GM18517 (cell line): ENCODE measurements at regions not wholly inside any gene's neighbourhood (a gene's known extent, or its start where the extent isn't known, plus 50 kb on each side); places are given as distances from the start of the nearest gene placed in this dataset.
"Not testable (repeated sequence)": the region's sequence is repeated elsewhere in the genome, so short reads cannot be mapped to it uniquely, and the experiment has no call there.

Source experiments
- ATAC-seq: cut with Tn5 transposase; IDR thresholded peaks from one replicate; pipeline ENCODE4 v1.9.1; 2021; ENCODE audit warnings: mild to moderate bottlenecking, moderate library complexity; ENCODE audit not compliant: unreplicated experiment

- ATAC-seq, result no peak
Measured at GRCh38 chr2:48043131-48043700, 136.9 kb upstream of the FBXO11 start.

DNA sequence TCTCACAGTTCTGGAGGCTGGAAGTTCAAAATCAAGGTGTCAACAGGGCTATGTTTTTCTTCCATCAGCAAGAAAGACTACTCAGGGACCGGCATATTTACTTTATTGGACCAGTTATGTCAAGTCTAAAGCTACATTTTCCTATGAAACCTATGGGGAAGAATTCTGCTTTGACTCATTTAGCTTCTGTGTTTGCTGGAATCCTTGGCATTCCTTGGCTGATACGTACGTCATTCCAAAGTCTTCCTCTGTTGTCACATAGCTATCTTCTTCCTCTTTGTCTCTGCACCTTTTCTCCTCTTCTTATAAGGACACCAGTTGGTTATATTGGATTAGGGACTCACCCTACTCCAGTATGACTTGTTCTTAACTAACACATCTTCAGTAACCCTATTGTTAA, 137.4 kb upstream of the FBXO11 start:
- ATAC-seq, result no peak

DNA sequence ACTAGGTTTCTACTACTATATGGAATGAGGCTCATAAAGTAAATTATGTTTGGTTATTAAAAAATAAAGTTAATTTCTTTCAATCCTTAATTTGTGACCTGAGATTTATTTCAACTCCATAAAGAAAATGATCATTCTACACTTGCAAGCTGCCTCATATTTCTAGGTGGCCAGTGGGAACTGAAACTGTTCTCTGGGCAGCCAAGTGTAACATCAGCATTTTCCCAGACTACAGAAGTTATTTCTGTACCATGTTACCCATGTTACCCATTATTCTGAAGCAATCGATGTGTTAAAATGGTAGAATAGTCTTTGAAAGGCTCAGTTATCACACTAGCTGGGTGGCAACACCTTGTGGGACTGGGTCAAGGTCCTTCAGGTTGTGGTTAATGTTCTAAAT, 139.3 kb upstream of the FBXO11 start:
- ATAC-seq, result no peak

GRCh38 chr2:48048476-48049171, 142.3 kb upstream of the FBXO11 start:
- ATAC-seq, result no peak

- ATAC-seq, result no peak
Measured at GRCh38 chr2:48049371-48049770, 143.1 kb upstream of the FBXO11 start.

DNA sequence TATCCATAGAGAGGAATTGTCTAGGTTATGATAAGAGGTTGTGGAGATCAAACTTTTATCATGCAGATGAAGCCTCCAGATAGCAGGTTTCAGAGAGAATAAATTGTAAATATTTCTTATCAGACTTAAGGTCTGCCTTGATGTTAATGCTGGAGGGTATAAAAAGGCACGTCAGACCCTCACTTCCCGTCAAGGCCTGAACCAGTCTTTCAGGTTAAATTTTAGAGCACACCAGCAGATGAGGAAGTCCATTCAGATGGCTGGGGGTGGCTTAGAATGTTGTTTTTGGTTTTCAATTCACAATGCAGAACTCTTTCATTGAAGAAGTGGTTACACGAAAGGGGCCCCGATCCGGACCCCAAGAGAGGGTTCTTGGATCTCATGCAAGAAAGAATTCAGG, 144.4 kb upstream of the FBXO11 start:
- ATAC-seq, result no peak

DNA sequence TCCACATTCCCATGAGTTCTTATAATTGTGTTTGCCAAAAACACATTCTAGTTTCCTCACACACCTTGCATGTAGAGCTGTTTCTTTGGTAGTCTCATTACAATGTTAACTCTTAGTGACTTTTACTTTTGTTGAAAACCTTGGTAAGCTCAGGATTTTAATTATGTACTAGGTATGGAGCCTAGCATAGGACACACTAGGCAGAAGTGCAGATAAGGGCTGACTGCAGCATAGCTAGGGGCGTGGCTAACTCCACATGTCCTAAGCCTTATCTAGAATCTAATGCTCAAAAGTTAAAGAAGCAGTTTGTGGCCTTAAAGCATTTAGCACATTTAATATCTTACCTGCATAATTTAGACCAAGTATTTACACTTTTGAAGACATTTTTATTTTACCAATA, 153.7 kb upstream of the FBXO11 start:
- no peak for ATAC-seq

- ATAC-seq, result not testable (repeated sequence)
Measured at GRCh38 chr2:48061656-48062055, 155.4 kb upstream of the FBXO11 start.

DNA sequence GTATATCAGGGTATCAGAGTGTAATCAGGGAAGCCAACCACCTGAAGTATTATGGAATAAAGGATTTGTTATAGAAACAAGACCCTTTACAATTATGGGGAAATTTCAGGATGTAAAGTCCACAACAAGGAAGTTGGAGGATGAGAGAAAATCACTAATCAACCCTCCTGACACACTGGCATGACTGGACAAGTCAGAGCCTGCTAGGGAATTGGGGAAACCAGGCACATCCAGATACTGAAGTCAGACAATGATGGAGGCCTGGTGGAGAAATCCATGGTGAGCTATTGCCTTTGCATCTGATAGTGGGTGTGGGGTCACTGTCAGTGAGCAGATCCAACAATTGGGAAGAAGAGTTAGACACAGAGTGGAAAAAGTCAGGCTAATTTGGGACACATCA, 158.8 kb upstream of the FBXO11 start:
- no peak for ATAC-seq

DNA sequence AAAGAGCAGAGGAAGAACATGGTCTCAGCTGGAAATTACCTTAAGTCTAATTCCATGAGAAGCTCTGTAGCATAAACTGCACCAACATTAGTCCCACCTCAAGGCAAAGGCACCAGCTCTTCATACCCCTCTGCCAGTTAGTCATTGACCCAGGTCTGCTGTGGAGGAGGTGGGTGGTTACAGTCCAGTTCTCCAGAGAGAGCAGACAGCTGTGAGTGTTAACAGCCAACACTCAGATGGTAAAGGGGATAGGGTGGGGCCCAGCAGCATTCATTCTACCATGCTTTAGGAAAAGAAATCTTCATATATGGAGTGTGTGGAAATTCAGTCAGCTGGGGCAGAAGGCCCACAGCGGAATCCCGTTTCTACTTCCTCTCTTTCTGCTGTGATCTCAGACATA, 159.7 kb upstream of the FBXO11 start:
- no peak for ATAC-seq

- no peak for ATAC-seq
Measured at GRCh38 chr2:48069769-48070168, 163.5 kb upstream of the FBXO11 start.

- no peak for ATAC-seq
Measured at GRCh38 chr2:48070415-48070814, 164.1 kb upstream of the FBXO11 start.

DNA sequence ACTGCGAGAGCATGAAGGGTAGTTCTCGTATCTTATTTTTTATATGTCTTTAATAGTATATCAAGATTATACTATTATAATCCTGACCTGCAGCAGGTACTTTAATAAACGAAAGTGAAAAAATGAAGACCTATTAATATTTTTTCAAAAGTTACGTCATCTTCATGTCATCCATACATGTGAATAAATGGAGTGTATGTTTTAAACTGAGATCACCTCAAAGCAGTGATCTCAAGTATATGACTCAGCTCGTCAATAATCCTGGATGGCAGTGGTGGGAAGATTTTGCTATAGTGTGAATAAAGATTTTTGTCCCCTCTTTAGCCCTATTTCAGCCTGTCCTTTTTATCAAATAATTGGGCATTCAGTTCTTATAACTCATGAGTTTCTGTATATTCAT, 166.3 kb upstream of the FBXO11 start:
- no peak for ATAC-seq

DNA sequence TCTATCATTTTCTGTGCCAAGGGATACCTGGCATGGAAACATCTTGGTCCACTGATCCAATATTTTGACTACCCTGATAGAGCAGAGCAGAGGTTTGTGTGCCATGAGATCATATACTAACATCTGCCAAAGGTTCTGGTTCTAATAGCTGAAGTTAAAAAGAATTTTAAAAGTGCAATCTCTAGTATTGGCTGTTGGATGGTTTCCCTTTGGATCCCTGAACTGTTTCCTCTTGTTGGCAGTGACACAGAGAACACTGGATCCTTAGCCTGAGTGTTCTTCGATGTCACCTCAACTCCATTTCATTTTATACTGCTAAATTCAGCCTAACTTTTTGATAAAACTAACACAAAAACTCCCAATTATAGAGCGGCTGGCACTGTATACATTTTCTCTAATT, 169.3 kb upstream of the FBXO11 start:
- ATAC-seq, result no peak

DNA sequence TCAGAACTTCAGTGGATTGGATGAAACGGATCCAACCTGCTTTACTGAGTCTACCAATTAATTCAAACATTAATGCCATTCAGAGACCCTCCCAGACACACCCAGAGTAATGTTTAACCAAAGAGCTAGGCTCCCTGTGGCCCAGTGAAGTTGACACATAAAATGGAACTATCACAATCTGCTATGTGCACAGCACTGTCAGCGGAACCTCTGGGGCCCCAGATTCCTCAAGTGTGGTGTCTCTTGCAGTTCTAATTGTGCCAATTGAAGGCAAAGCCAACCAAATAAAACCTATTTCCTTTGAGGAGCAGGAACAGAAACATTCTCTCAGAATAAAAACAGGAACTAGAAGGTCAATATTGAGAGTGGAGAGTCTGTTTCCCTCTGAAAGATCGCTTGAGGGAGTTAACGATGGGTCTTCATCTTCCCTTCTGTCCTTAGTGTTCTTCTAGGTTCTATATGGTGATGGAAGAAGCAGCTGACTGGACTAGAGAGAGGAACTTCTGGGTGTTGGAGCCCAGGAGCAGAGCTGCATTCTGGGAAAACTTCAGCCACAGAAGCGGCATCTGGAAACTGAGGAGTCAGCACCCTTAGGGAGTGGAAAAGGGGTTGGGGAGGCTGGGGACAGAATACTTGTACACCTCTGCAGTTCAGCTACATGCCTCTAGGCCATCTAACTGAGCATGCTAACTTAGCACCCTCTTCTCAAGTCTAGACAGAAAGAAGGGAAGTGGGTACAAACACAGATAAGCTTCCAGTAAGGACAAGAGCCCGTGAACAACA, 174.4 kb upstream of the FBXO11 start:
- no peak for ATAC-seq

- ATAC-seq, result no peak
Measured at GRCh38 chr2:48081317-48081628, 175.0 kb upstream of the FBXO11 start.

DNA sequence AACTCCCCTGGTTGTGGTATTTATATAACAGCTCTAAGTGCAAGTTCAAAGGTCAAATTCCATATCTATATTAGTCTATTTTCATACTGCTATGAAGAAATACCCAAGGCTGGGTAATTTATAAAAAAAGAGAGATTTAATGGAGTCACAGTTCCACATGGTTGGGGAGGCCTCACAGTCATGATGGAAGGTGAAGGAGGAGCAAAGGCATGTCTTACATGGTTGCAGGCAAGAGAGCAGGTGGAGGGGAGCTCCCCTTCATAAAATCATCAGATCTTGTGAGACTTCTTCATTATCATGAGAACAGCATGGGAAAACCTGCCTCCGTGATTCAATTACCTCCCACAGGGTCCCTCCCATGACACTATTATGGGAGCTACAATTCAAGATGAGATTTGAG, 179.6 kb upstream of the FBXO11 start:
- no peak for ATAC-seq

DNA sequence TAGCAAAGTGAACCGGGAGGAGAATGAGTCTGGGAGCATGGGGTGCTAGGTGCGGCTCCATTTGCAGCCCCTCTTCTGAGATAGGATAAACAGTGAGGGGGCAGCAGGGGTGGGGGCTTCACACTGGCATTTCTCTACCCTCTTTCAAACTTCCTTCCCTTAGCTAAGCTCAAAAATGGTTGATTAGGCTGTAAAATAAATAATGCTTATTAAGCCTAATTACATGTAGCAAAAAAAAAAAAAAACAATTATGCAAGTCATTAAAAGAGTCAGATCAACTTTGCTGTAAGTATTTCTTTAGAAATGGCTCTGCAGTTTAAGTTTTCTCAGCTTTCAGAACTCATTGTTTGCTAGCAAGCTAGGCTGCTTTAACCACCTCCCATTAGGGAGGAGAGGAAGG, 182.7 kb upstream of the FBXO11 start:
- no peak for ATAC-seq

- ATAC-seq, result no peak
Measured at GRCh38 chr2:48089644-48090043, 183.3 kb upstream of the FBXO11 start.

- no peak for ATAC-seq
Measured at GRCh38 chr2:48092846-48093803, 186.8 kb upstream of the FBXO11 start.

GRCh38 chr2:48096765-48097164, 190.5 kb upstream of the FBXO11 start:
- not testable (repeated sequence) for ATAC-seq
